ENCODE measurements at regions not wholly inside any gene's neighbourhood (a gene's known extent, or its start where the extent isn't known, plus 50 kb on each side); places are given as distances from the start of the nearest gene placed in this dataset.

GRCh38 chr1:94350350-94350924 is 67.8 kb upstream of the ABCD3 start:
- no peak for TF ChIP-seq CTCF (IDR thresholded peaks at IDR 0.05)
- TF ChIP-seq EP300 (IDR thresholded peaks at IDR 0.05): no peak
- no peak for TF ChIP-seq POLR2A (IDR thresholded peaks at IDR 0.05; ENCODE audit: low read depth)
- no peak for TF ChIP-seq POLR2AphosphoS5 (IDR thresholded peaks at IDR 0.05)

All from esophagus muscularis mucosa (tissue), 4 donors.